ENCODE measurements at regions not wholly inside any gene's neighbourhood (a gene's known extent, or its start where the extent isn't known, plus 50 kb on each side); places are given as distances from the start of the nearest gene placed in this dataset.

DNA sequence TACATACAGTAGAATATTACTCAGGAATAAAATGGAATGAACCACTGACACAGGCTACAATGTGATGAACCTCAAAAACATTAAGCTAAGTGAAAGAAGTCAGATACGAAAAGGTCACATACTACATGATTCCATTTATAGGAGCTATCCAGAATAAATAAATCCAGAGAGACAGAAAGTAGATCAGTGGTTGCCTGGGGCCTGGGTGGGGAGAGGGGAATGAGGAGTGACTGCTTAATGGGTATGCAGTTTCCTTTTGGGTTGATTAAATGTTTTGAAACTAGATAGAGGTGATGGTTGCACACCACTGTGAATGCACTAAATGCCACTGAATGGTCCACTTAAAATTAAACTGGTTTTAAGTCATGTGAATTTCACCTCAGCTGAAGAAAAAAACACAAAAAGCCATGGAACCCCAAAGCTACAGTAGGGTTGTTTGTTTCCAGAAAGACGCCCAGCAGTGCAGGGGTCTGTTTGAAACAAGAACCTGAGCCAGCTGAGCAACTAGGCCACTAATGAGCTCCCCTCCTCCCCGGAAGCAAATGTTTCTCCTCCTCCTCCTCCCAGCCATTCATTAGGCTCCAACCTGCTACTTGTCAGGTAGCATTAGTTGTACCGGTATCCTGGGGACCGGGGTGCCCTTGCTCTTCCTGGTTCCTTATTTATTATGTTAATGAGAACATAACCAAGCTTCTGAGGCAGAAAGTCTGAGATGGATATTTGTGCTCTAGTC, 168.4 kb downstream of the EVX1 start:
- ATAC-seq (no peak), DNase-seq (no peak)
- no peaks in the 10 kb centered on the region for H3K4me1 ChIP-seq
- 45 to 48% methylated on average over 5 of the region's 5 CpGs for WGBS, 2 donors
- no peaks in the 10 kb centered on the region for H3K36me3 ChIP-seq (replicated peaks in 1 of 2; ENCODE audit: insufficient read depth in 1 of 2, low read depth in 2 of 2)
- intact Hi-C loops (cut with DNase I), result no loop called here
- no peaks in the 10 kb centered on the region for H3K27me3 ChIP-seq
- H3K27ac ChIP-seq, result no peak overlapping the region
- no peak overlapping the region for H3K4me3 ChIP-seq
- no peaks in the 10 kb centered on the region for H3K9me3 ChIP-seq
- TF ChIP-seq, protein P1, sequence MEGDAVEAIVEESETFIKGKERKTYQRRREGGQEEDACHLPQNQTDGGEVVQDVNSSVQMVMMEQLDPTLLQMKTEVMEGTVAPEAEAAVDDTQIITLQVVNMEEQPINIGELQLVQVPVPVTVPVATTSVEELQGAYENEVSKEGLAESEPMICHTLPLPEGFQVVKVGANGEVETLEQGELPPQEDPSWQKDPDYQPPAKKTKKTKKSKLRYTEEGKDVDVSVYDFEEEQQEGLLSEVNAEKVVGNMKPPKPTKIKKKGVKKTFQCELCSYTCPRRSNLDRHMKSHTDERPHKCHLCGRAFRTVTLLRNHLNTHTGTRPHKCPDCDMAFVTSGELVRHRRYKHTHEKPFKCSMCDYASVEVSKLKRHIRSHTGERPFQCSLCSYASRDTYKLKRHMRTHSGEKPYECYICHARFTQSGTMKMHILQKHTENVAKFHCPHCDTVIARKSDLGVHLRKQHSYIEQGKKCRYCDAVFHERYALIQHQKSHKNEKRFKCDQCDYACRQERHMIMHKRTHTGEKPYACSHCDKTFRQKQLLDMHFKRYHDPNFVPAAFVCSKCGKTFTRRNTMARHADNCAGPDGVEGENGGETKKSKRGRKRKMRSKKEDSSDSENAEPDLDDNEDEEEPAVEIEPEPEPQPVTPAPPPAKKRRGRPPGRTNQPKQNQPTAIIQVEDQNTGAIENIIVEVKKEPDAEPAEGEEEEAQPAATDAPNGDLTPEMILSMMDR (IDR thresholded peaks at IDR 0.05), result no peak

DNA sequence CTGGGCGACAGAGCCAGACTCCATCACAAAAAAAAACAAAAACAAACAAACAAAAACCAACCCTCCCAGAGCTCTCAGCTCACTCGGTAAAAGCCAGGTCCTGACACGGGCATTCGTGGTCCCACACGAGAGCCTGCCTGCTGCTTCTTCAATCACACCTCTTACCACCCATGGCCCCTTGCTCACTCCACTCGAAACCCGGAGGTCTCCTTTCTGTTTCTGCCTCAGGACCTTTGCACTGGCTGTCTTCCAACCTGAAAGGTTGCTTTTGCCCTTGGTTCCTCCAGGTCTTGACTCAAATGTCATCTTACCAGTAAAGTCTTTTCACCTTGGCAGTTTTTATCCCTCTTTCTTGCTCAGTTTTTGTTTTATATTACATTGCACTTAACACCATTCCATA, 169.6 kb downstream of the EVX1 start:
- H3K27me3 ChIP-seq, result no peaks in the 10 kb centered on the region
- DNase-seq (no peak), ATAC-seq (no peak)
- 88% methylated on average over 7 of the region's 7 CpGs for WGBS, 2 donors
- H3K4me3 ChIP-seq, result no peak overlapping the region
- H3K36me3 ChIP-seq (replicated peaks in 1 of 2; ENCODE audit: insufficient read depth in 1 of 2, low read depth in 2 of 2), result no peaks in the 10 kb centered on the region
- no peak for TF ChIP-seq POLR2A (IDR thresholded peaks at IDR 0.05)
- TF ChIP-seq, protein P1 (IDR thresholded peaks at IDR 0.05), result no peak
- no peaks in the 10 kb centered on the region for H3K4me1 ChIP-seq
- no peak overlapping the region for H3K27ac ChIP-seq
- intact Hi-C loops (cut with DNase I), result no loop called here
- no peaks in the 10 kb centered on the region for H3K9me3 ChIP-seq

DNA sequence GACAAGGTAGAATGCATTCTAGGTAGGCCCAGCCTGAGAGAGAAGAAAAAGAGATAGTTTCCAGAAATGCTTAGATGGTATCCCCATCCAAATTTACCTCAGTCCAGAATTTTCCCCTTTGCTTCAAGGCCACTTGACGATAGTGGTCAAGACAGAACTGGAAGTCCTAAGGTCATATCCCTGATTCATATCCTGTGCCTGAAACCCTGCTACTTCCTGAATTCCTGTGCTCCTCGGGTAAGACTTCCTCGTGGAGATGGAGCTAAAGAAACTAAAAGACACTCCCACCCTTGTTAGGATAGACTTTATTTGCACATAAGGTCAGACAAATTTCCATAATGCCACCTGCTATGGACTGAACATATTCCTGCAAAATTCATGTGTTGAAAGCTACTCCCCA, 175.9 kb downstream of the EVX1 start:
- Histone ChIP-seq H3K27ac (peak overlapping the region in 1 of 4 donors; percentile 72), H3K36me3 (replicated peaks in 1 of 2; ENCODE audit: insufficient read depth in 1 of 2, low read depth in 2 of 2) (no peaks in the 10 kb centered on the region), H3K9me3 (no peaks in the 10 kb centered on the region), H3K4me3 (no peak overlapping the region), H3K27me3 (no peaks in the 10 kb centered on the region), H3K4me1 (peaks cover 4% of the 10 kb centered on the region)
- intact Hi-C loops (cut with DNase I), result no loop called here
- DNase-seq (no peak), ATAC-seq (no peak)
- 48 to 76% methylated on average over 3 of the region's 3 CpGs for WGBS, 2 donors
- no peak for TF ChIP-seq POLR2A (IDR thresholded peaks at IDR 0.05)
- TF ChIP-seq, protein P1 (IDR thresholded peaks at IDR 0.05), result no peak

DNA sequence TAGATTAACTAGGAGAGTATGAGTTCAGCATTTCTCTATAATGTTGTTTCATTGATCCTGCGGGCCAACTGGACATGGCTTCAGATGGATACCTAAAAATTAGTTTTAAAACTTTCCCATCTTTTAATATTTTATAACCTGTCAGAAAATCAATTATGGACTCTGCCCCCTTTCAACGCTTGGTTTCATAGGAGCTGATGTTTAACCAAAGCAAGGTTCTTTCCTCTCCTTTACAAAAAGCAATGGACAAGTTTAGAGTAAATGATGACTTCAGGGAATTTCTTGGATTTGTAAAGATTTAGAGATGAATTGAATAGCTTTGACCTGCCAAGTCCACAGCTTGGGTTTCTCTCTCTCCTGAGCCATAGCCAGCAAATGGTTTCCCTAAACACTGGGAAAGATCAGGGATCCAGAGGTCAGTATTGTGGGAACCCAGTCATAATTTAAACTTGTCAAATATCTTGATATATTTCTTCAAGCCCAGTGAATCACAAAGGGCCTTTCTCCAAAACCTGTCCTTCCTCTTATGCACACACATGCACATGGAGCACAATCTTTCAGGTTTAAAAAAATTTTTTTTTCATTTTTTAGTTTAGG, 177.1 kb downstream of the EVX1 start:
- H3K4me1 ChIP-seq, result peaks cover 7% of the 10 kb centered on the region
- no peaks in the 10 kb centered on the region for H3K27me3 ChIP-seq
- peak overlapping the region in 2 of 4 donors; percentile 20 to 72 for H3K27ac ChIP-seq
- no peaks in the 10 kb centered on the region for H3K9me3 ChIP-seq
- H3K36me3 ChIP-seq (replicated peaks in 1 of 2; ENCODE audit: insufficient read depth in 1 of 2, low read depth in 2 of 2), result no peaks in the 10 kb centered on the region
- intact Hi-C loops (cut with DNase I), result no loop called here
- WGBS, 2 donors, result 20 to 21% methylated on average over 2 of the region's 2 CpGs
- ATAC-seq (peak; percentile 69), DNase-seq (peak in 1 of 4 donors; percentile 40)
- H3K4me3 ChIP-seq, result no peak overlapping the region
- no peak for TF ChIP-seq POLR2A (IDR thresholded peaks at IDR 0.05)
- TF ChIP-seq, protein P1 (IDR thresholded peaks at IDR 0.05), result no peak

DNA sequence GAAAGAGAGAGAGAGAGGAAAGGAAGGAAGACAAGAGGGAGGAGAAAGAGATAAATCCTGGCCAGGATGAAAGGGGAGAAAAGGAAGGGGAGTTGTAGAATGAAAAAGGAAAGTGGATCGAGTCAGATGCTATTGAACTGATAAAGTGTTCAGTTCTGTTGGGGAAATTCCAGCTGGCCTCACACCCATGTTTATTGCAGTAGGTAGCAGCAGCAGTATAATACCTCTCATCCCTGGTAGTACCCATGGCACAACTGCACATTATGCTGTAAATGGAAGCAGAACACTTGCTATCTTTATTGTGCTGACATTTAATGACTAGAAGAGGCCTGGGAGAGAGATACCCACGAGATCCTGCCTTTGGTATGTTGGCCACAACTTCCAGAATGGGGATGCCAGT, 178.1 kb downstream of the EVX1 start:
- Histone ChIP-seq H3K4me1 (peaks cover 10% of the 10 kb centered on the region), H3K36me3 (replicated peaks in 1 of 2; ENCODE audit: insufficient read depth in 1 of 2, low read depth in 2 of 2) (no peaks in the 10 kb centered on the region), H3K4me3 (no peak overlapping the region), H3K9me3 (no peaks in the 10 kb centered on the region), H3K27me3 (no peaks in the 10 kb centered on the region), H3K27ac (peak overlapping the region in 3 of 4 donors; percentile 38 to 72 (median 49))
- ATAC-seq, result no peak
- intact Hi-C loops (cut with DNase I), result no loop called here
- TF ChIP-seq, protein P1 (IDR thresholded peaks at IDR 0.05), result no peak
- no peak for TF ChIP-seq POLR2A (IDR thresholded peaks at IDR 0.05)
- WGBS, 2 donors, result 26 to 36% methylated on average over 2 of the region's 2 CpGs
- DNase-seq, result peak in 2 of 4 donors; percentile 13 to 37
